EH (cell line): ENCODE measurements at regions not wholly inside any gene's neighbourhood (a gene's known extent, or its start where the extent isn't known, plus 50 kb on each side); places are given as distances from the start of the nearest gene placed in this dataset.
A peak's percentile ranks its signal among the peaks of the same experiment; 100 is the strongest.
"Not testable (repeated sequence)": the region's sequence is repeated elsewhere in the genome, so short reads cannot be mapped to it uniquely, and the experiment has no call there.

Experiments
- DNase-seq: peaks from one replicate; pipeline ENCODE4 v3.0.0-alpha.2; 2015; ENCODE audit warnings: low read depth

DNA sequence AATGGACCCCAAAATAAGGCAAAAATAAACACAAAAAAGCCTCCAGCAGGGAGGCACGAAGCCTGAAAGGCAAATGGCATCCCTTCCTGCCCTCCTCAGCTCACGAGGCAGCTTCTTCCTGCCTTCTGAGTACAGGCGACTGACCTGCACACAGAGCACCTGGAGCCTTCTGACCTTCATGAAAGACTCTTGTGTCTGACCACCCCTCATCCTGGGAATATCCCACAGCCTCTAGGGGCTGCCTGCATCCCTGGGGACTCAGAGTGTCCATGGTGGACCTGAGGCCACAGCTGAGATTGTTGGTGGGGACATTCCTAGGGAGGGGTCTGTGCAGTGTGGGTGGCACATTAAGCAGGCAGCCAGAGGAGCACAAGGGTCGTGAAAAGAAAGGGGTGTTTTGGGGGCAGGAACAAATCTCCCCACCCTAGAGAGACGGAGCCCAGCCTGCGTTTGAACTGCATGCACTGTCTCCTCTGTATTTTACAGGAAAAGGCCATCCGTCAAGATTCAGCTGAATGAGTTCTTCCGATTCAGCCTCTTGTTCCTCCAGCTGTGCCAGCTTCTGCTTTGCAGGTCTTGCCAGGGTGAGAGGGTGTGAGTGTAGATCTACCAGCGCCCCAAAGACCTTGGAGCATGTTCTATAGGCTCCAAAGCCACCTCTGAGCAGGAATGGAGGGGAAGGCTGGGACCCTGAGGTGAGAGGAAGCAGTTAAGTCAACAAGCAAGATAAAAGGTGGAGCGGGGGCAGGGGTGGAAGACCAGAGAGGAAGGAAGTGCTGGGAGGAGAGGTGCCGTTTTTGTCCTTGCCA, 80.4 kb upstream of the MEF2A start:
- DNase-seq, result no peak

GRCh38 chr15:99485992-99486370, 79.8 kb upstream of the MEF2A start:
- no peak for DNase-seq

DNA sequence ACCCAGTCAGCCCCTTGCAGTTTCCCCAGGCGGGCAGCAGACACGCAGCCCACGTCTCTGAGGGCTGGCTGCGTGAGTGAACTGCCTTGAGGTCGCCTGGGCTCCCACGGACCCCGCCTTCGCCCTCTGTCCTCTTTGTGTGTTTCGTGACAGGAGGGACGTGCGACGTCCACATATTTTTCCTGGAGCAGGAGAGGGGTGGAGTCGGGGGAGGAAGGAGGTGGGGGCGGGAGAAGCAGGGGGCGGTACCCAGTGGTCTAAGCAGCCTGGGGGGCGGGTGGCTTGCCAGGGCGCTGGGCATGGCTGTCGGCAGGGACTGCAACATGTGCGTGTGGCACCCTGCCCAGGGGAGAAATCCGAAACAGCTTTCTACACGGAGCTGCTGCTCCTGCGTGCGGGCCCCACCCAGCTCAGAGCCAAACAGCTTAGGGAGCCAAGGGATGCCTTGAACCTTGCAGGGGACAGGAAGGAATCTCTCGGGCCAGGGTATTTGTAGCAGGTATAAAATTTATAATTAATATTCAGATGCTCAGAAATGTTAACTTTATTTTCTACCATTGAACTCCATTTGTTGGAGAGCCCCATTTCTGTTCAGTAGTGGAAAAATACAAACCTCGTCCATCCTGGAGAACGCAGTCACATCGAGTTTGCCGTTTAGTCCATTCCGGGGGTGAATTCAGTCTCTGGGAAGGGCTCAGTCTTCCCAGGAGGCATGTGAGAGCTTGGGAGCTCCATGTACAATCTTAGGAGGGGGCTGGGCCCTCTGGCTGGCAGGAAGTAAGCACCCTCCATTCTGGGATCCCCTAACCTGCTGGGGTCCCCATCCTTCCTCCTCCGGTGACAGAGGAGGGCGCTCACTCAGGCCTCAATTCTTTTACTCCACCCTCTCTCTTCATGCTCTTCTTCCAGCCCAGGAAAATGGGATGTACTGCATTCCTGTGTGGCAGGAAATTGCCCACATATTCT, 79.1 kb upstream of the MEF2A start:
- peak; percentile 91 for DNase-seq

GRCh38 chr15:99487337-99487730, 78.5 kb upstream of the MEF2A start:
- DNase-seq, result no peak

DNA sequence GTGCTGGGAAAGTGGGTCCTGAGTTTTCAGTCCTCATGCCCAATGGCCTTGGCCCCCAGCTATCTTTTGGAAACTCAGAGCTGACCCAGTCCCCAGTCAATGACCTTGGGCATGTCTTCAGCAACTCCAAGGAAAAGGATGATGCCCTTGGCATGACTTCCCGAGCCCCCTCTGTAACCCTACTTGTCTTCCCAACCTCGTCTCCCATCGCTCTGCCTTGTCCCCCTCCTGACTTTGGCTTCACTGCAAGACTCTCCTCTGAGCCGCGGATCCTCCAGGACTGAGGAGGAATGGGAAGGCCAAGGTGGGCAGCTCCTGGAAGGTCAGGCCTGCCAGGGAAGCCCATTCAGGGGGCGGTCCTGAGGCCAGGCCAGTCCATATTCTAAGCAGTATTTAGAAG, 73.5 kb upstream of the MEF2A start:
- DNase-seq, result no peak

DNA sequence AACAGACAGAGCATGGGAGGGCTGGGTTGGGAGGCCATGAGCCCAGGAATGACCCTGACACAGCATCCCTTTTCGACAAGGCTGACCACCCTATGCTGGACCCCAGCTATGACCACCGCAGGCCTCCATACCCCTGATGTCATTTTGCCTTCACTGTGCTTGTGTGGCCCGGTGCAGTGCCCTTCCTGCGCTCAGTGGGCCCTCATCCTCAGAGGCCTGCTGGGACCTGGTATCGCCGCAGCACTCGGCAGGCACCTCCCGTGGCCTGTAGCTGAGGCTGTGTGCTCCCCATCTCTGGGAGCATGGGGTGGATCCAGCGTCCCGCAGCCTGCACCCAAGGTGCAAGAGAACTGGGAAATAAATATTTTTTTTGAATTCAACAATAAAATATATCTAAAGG, 73.1 kb upstream of the MEF2A start:
- DNase-seq, result no peak

DNA sequence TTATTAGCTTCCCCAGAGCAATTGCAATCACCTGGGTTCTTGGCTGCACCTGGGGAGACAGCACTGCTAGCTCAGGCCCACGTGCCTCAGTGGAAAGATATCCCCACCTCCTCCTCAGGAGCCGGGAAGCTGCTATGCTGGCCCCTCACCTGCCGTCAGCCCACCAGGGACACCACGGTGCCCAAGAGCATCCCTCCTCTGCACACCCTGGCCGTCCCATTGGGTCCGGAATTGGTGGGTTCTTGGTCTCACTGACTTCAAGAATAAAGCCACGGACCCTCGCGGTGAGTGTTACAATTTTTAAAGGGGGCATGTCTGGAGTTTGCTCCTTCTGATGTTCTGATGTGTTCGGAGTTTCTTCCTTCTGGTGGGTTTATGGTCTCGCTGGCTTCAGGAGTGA, 72.3 kb upstream of the MEF2A start:
- DNase-seq, result no peak

DNA sequence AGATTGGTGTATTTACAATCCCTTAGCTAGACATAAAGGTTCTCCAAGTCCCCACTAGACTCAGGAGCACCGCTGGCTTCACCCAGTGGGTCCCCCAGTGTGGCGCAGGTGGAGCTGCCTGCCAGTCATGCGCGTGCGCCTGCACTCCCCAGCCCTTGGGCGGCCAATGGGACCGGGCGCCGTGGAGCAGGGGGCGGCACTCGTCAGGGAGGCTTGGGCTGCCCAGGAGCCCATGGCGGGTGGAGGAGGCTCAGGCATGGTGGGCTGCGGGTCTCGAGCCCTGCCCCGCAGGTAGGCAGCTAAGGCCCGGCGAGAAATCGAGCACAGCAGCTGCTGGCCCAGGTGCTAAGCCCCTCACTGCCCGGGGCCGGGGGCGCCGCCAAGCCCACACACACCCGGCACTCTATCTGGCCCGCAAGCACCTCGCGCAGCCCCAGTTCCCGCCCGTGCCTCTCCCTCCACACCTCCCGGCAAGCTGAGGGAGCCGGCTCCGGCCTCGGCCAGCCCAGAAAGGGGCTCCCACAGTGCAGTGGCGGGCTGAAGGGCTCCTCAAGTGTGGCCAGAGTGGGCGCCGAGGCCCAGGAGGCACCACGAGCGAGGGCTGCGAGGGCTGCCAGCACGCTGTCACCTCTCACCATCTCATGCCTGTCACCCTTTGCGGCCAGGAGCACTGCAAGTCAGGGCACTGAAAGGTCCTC, 71.1 kb upstream of the MEF2A start:
- not testable (repeated sequence) for DNase-seq

- DNase-seq, result no peak
Measured at GRCh38 chr15:99495430-99496301, 70.1 kb upstream of the MEF2A start.

- DNase-seq, result no peak
Measured at GRCh38 chr15:99496302-99496629, 69.5 kb upstream of the MEF2A start.

- no peak for DNase-seq
Measured at GRCh38 chr15:99502182-99502581, 63.6 kb upstream of the MEF2A start.

DNA sequence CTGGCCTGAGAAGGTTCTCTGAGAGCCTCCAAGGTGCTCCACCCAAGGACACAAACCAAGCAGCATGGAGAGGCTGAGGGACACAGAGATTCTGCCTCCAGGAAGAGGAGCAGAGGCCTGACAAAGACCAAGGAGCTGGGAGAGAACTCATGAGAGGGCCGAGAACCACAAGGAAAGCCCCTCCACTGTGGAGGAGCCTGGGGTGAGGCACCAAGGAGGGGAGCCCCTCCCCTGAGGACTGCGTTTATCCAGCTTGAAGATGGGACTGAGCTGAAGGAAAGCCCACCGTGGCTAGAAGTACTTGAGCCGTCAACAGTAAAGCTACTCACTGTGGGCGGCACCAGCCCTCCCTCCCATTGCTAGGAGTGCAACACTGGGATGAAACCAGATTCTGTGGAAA, 63.1 kb upstream of the MEF2A start:
- DNase-seq, result no peak

DNA sequence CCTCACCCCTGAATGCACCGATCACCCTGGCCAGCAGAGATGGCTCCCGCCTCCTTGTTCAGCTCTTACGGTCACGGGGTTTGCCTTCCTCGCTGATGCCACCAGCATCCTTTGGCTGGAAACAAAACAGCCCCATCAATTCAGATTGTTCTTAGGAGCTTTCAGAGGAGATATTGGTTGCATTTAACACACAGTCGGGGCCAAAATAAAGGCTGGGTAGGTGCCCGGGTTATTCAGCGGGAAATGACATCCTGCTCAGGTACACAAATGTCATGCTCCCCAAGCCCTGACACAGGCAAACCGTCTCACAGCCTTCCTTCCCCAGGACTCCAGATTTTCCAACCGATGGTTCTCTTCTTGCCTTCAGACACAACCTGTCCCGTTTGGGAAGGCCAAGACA, 62.4 kb upstream of the MEF2A start:
- DNase-seq, result no peak

DNA sequence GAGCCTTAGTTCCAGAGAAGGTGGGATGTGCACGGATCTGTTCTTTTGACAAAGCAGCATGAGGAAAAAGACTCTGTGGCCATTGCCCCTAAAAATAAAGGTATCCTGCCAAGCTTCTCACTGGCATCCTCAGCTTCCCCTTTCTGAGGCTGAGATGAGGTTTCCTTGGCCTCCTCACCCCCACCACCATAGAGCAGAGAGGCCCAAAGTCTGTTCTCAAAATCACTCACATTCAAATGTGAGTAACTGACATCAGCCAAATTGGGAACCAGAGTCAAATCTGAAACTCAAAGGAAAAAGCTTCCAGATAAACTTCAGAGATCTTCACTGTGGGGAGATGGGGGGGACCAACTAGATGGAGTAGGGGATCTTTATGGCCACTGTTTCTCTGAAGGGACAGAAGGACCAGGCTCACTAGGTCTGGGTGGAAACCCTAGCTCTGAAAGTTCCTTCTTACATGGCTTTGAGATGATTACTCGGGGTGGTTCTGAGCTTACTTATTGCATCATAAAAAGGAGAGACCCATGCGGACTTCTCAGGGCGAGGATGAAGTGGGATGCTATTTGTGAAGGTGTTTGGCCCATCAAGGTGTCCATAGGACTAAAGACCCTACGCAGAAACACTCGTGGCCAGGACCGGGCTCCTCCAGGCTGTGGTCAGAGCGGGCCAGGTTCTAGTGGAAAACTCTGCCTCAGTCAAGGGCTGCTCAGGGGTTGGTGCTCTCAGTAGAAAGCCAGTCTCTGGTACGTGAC, 61.5 kb upstream of the MEF2A start:
- no peak for DNase-seq

- DNase-seq, result peak; percentile 15
Measured at GRCh38 chr15:99504823-99505551, 60.8 kb upstream of the MEF2A start.

GRCh38 chr15:99506399-99506798, 59.4 kb upstream of the MEF2A start:
- DNase-seq, result no peak

- DNase-seq, result no peak
Measured at GRCh38 chr15:99507016-99507503, 58.7 kb upstream of the MEF2A start.

- DNase-seq, result no peak
Measured at GRCh38 chr15:99507504-99508310, 58.1 kb upstream of the MEF2A start.

DNA sequence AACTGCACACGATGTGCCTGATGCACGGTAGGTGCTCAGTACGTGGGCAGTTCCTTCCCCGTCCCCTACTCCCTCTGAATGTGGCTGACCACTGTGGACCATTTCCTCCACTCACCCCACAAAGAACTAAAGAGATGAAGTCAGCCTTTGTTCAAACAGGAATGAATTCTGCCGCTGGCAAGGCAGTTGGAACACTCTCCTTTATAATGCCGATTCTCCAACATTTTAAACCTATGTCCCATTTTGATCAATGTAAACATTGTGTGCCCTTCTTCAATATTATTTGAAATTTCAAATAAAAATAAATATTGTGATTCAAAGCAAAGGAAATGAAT, 57.5 kb upstream of the MEF2A start:
- DNase-seq, result no peak
